Trophoblast cell (in vitro differentiated cells and primary cell): ENCODE measurements at regions not wholly inside any gene's neighbourhood (a gene's known extent, or its start where the extent isn't known, plus 50 kb on each side); places are given as distances from the start of the nearest gene placed in this dataset.

Experiments used
- DNase-seq, 2 donors: peaks; one replicate each; pipeline ENCODE4 v3.0.0-alpha.2; 2016
- H2AFZ ChIP-seq: 2 replicates; pipeline ENCODE4 v1.6.1; 2013; ENCODE audit warnings: low read length, moderate library complexity, mild to moderate bottlenecking; ENCODE audit not compliant: insufficient read depth, poor library complexity
- H2AK5ac ChIP-seq: 2 replicates; pipeline ENCODE4 v1.6.1; 2013; ENCODE audit warnings: mild to moderate bottlenecking, low read length
- H2BK120ac ChIP-seq: 2 replicates; pipeline ENCODE4 v1.6.1; 2013; ENCODE audit warnings: low read length, mild to moderate bottlenecking, moderate library complexity; ENCODE audit not compliant: insufficient read depth, poor library complexity
- H2BK12ac ChIP-seq: 2 replicates; pipeline ENCODE4 v1.6.1; 2013; ENCODE audit warnings: mild to moderate bottlenecking, low read length, moderate library complexity
- H2BK5ac ChIP-seq: 2 replicates; pipeline ENCODE4 v1.6.1; 2013; ENCODE audit warnings: low read length, low read depth, moderate library complexity, mild to moderate bottlenecking; ENCODE audit not compliant: poor library complexity
- H3K14ac ChIP-seq: 2 replicates; pipeline ENCODE4 v1.6.1; 2013; ENCODE audit warnings: mild to moderate bottlenecking, low read length
- H3K18ac ChIP-seq: 2 replicates; pipeline ENCODE4 v1.6.1; 2013; ENCODE audit warnings: mild to moderate bottlenecking, low read length
- H3K23ac ChIP-seq: 2 replicates; pipeline ENCODE4 v1.6.1; 2013; ENCODE audit warnings: low read length
- H3K27ac ChIP-seq: 2 replicates; pipeline ENCODE4 v1.5.1; 2013; ENCODE audit warnings: low read depth, mild to moderate bottlenecking, inconsistent platforms, low read length, moderate library complexity
- H3K27me3 ChIP-seq: 2 replicates; pipeline ENCODE4 v1.6.1; 2013; ENCODE audit warnings: inconsistent platforms, mild to moderate bottlenecking, low read length, moderate library complexity; ENCODE audit not compliant: insufficient read depth
- H3K36me3 ChIP-seq, 2 experiments: 1 replicate in 1 of 2; 2 replicates in 1 of 2; pipeline ENCODE4 v1.6.1; 2013; ENCODE audit warnings: low read length in 2 of 2, mild to moderate bottlenecking in 2 of 2, moderate library complexity in 1 of 2; ENCODE audit not compliant: insufficient read depth in 2 of 2, control insufficient read depth in 1 of 2
- H3K4ac ChIP-seq: 2 replicates; pipeline ENCODE4 v1.6.1; 2013; ENCODE audit warnings: low read depth, mild to moderate bottlenecking, low read length, moderate library complexity
- H3K4me1 ChIP-seq, 2 experiments: 1 replicate in 1 of 2; 2 replicates in 1 of 2; pipeline ENCODE4 v1.6.1; 2013; ENCODE audit warnings: low read length in 2 of 2, mild to moderate bottlenecking in 2 of 2, moderate library complexity in 1 of 2; ENCODE audit not compliant: insufficient read depth in 2 of 2, control insufficient read depth in 1 of 2
- H3K4me2 ChIP-seq: 2 replicates; pipeline ENCODE4 v1.6.1; 2013; ENCODE audit warnings: inconsistent platforms, mild to moderate bottlenecking, low read length, moderate library complexity
- H3K4me3 ChIP-seq: 2 replicates; pipeline ENCODE4 v1.5.1; 2013; ENCODE audit warnings: mild to moderate bottlenecking, low read depth, low read length, inconsistent platforms
- H3K79me1 ChIP-seq: one replicate; pipeline ENCODE4 v1.6.1; 2013; ENCODE audit warnings: low read length
- H3K79me2 ChIP-seq: 2 replicates; pipeline ENCODE4 v1.6.1; 2013; ENCODE audit warnings: low read length, mild to moderate bottlenecking; ENCODE audit not compliant: control insufficient read depth, insufficient read depth, poor library complexity
- H3K9ac ChIP-seq: 2 replicates; pipeline ENCODE4 v1.6.1; 2013; ENCODE audit warnings: mild to moderate bottlenecking, low read length
- H3K9me3 ChIP-seq: 2 replicates; pipeline ENCODE4 v1.6.1; 2013; ENCODE audit warnings: low read depth, mild to moderate bottlenecking, control low read depth, inconsistent platforms, low read length; ENCODE audit not compliant: insufficient read depth
- H4K12ac ChIP-seq: 2 replicates; pipeline ENCODE4 v1.6.1; 2013; ENCODE audit warnings: low read depth, mild to moderate bottlenecking, low read length, moderate library complexity
- H4K8ac ChIP-seq: 2 replicates; pipeline ENCODE4 v1.6.1; 2013; ENCODE audit warnings: low read depth, mild to moderate bottlenecking, low read length, moderate library complexity
- H4K91ac ChIP-seq: one replicate; pipeline ENCODE4 v1.6.1; 2013; ENCODE audit warnings: low read depth, mild to moderate bottlenecking, low read length, moderate library complexity
- WGBS: extraction: QIAGEN DNeasy Blood & Tissue Kit; methylation state at CpG from one replicate; pipeline ENCODE4 v1.1.7; 2013; ENCODE audit warnings: missing lambda C conversion rate; ENCODE audit not compliant: insufficient read length, insufficient coverage; ENCODE audit errors: extremely low coverage; 5-methylcytosine and 5-hydroxymethylcytosine counted together

- H3K79me2 ChIP-seq = no peaks in the 10 kb centered on the region
- no peak overlapping the region for H3K14ac ChIP-seq
- no peak overlapping the region for H2BK5ac ChIP-seq
- H2BK12ac ChIP-seq = no peak overlapping the region
- no peaks in the 10 kb centered on the region for H3K27me3 ChIP-seq
- no peak overlapping the region for H4K8ac ChIP-seq
- no peak overlapping the region for H3K23ac ChIP-seq
- no peak overlapping the region for H4K91ac ChIP-seq
- no peak overlapping the region for H3K4me2 ChIP-seq
- DNase-seq = no peak
- H3K18ac ChIP-seq = no peak overlapping the region
- no peak overlapping the region for H3K4ac ChIP-seq
- H2AK5ac ChIP-seq = no peak overlapping the region
- no peaks in the 10 kb centered on the region for H3K9me3 ChIP-seq
- H3K4me1 ChIP-seq = no peaks in the 10 kb centered on the region
- H3K27ac ChIP-seq = no peak overlapping the region
- no peak overlapping the region for H2AFZ ChIP-seq
- no peak overlapping the region for H3K9ac ChIP-seq
- H3K79me1 ChIP-seq = no peaks in the 10 kb centered on the region
- H3K4me3 ChIP-seq = no peak overlapping the region
- no CpG with 5 or more reads among the region's 1 CpG for WGBS
- no peak overlapping the region for H2BK120ac ChIP-seq
- H4K12ac ChIP-seq = no peak overlapping the region
- no peaks in the 10 kb centered on the region for H3K36me3 ChIP-seq
Observed at GRCh38 chr6:144702781-144703180, 417.6 kb downstream of the UTRN start.

DNA sequence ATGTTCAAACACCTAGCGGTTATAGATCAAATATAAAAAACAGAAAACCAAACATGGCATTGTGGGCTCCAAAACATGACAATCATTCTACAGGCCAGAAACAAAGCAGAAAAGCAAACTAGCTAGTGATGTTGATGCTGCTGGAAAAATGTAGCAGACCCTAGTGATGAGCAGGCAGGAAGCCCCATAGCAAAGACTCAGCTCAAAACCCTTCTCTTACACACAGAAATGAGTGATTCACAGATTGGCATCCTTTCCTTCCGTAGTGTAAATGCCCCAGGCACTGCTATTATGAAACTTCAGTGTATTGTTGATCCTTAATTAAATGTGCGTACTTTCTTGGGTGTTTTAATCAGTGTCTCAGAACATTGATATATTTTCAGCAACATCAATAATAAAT lies 425.1 kb downstream of the UTRN start:
- Histone ChIP-seq H3K4me1 (no peaks in the 10 kb centered on the region), H3K36me3 (no peaks in the 10 kb centered on the region), H3K4me2 (no peak overlapping the region), H3K79me1 (no peaks in the 10 kb centered on the region), H3K4me3 (no peak overlapping the region), H2BK120ac (no peak overlapping the region), H3K9ac (no peak overlapping the region), H4K12ac (no peak overlapping the region), H2AK5ac (no peak overlapping the region), H3K18ac (no peak overlapping the region), H2AFZ (no peak overlapping the region), H3K9me3 (no peaks in the 10 kb centered on the region), H3K27me3 (no peaks in the 10 kb centered on the region), H3K27ac (no peak overlapping the region), H3K23ac (no peak overlapping the region), H3K79me2 (no peaks in the 10 kb centered on the region), H4K91ac (no peak overlapping the region), H2BK12ac (no peak overlapping the region), H3K14ac (no peak overlapping the region), H2BK5ac (no peak overlapping the region), H4K8ac (no peak overlapping the region), H3K4ac (no peak overlapping the region)
- no CpG with 5 or more reads among the region's 3 CpGs for WGBS
- DNase-seq = peak; percentile 50 to 83

DNA sequence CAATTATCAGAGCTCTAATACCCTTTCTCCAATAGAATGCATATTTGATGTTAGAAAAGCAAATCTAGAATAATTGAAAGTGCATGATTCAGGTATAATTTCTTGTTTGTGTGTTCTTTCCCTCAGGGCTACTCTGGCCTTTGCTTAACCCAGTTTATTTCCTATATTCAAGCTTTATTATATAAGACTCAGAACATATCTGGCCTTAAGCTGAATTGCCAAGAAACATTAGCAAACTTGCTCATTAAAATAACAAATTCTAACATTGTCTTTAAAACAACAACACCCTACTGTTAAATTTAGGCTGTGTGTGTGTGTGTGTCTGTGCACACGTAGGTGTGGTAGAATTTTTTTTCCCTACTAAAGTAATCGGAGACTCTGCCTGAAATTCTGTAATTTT lies 426.5 kb downstream of the UTRN start:
- Histone ChIP-seq H3K36me3 (no peaks in the 10 kb centered on the region), H3K27me3 (no peaks in the 10 kb centered on the region), H3K27ac (no peak overlapping the region), H2BK5ac (no peak overlapping the region), H4K8ac (no peak overlapping the region), H3K79me1 (no peaks in the 10 kb centered on the region), H3K4me1 (no peaks in the 10 kb centered on the region), H4K91ac (no peak overlapping the region), H3K4me2 (no peak overlapping the region), H3K79me2 (no peaks in the 10 kb centered on the region), H3K18ac (no peak overlapping the region), H3K4ac (no peak overlapping the region), H3K9ac (no peak overlapping the region), H2AFZ (no peak overlapping the region), H3K4me3 (no peak overlapping the region), H3K23ac (no peak overlapping the region), H2BK120ac (no peak overlapping the region), H3K9me3 (no peaks in the 10 kb centered on the region), H4K12ac (no peak overlapping the region), H2AK5ac (no peak overlapping the region), H3K14ac (no peak overlapping the region), H2BK12ac (no peak overlapping the region)
- WGBS = no CpG with 5 or more reads among the region's 2 CpGs
- no peak for DNase-seq

DNA sequence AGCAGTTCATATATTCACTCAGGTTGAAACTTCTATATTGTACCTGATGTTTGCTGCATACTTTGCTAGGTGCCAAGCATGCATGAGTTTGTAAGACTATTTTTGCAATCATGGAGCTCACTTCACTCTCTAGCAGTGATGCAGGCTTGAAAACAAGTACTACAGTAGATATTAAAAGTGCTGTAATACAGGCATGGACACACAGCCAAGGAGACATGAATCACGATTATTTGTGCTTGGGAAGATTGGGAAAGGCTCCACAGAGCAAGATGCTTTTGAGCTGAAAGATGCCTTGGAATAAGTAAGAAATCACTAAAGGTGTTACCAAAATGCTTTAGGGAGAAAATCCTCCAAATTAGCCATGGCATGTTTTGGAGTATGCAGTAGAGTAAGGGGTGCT lies 427.4 kb downstream of the UTRN start:
- H3K27me3 ChIP-seq = no peaks in the 10 kb centered on the region
- H3K36me3 ChIP-seq = no peaks in the 10 kb centered on the region
- H4K91ac ChIP-seq = no peak overlapping the region
- no peak overlapping the region for H3K4me2 ChIP-seq
- no peak overlapping the region for H2BK120ac ChIP-seq
- no peak overlapping the region for H3K23ac ChIP-seq
- no peak overlapping the region for H3K9ac ChIP-seq
- H3K9me3 ChIP-seq = no peaks in the 10 kb centered on the region
- no peak overlapping the region for H3K4ac ChIP-seq
- H3K27ac ChIP-seq = no peak overlapping the region
- no peaks in the 10 kb centered on the region for H3K79me1 ChIP-seq
- no peak overlapping the region for H2AFZ ChIP-seq
- H3K79me2 ChIP-seq = no peaks in the 10 kb centered on the region
- H2AK5ac ChIP-seq = no peak overlapping the region
- H3K18ac ChIP-seq = no peak overlapping the region
- H3K4me1 ChIP-seq = no peaks in the 10 kb centered on the region
- no peak overlapping the region for H3K4me3 ChIP-seq
- no peak overlapping the region for H4K8ac ChIP-seq
- no CpG with 5 or more reads among the region's 1 CpG for whole genome bisulfite sequencing
- H3K14ac ChIP-seq = no peak overlapping the region
- H2BK12ac ChIP-seq = no peak overlapping the region
- no peak overlapping the region for H4K12ac ChIP-seq
- H2BK5ac ChIP-seq = no peak overlapping the region
- no peak for DNase-seq
